CD4-positive, alpha-beta T cell treated with Interferon gamma for 1 hour (primary cell): ENCODE measurements at regions not wholly inside any gene's neighbourhood (a gene's known extent, or its start where the extent isn't known, plus 50 kb on each side); places are given as distances from the start of the nearest gene placed in this dataset.
"Not testable (repeated sequence)": the region's sequence is repeated elsewhere in the genome, so short reads cannot be mapped to it uniquely, and the experiment has no call there.

ENCODE experiments used
- DNase-seq: peaks from one replicate; pipeline ENCODE4 v3.0.0-alpha.2; 2020

GRCh38 chr1:105243411-105243810, 1493.7 kb downstream of the AMY1C start:
- no peak for DNase-seq

DNA sequence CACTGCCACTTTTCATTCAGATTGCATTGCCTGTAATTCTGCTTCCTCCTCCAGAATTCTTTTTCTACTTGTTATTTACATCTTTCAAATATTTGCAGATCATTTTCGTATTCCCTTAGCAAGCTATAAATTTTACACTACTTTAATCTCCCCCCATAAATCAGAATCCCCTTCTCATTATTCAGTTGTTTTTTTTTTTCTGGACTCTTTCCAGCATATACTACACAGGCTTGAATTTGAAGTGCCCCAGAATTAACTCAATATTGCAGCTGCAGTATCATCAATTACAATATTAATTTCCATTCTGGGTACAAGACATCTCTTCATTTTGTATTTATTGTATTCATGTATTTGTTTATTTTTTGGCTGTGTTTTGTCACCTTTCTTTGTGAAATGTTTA, 1494.3 kb downstream of the AMY1C start:
- no peak for DNase-seq

DNA sequence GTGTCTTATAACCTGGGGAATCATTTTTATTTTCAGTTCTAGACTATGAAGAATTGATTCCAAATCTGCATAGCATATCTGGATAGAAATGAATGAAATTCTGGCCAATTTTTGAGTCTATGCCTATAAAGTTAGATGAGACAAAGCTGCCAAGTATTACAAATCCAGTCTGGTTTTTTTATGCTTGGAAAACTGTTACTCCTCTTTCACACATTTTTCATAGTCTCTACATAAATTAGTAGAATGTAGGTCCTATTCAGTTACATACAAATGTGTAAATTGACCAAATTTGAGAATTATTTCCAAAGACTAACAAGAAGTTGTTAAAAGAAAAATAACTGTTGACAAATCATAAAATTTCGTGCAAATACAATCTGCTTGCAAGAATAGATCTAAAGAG, 1505.2 kb downstream of the AMY1C start:
- DNase-seq, result no peak

DNA sequence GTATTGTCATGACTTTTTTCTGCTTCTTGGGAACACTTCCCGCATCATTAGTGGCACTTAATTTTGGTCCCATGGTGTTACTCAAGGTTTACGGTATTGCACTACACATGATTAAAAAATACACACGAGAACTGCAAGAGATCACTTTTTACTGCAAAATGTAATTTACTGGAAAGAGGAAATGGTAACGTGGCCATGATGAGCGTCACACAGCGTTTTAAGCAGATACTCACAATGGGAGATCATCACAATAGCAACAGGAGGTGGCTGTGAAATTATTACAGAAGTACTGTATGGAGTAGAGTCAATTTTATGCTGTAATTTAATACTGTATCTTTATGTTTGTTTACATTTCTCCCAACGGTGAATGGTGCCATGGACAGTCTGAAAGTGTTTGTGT, 1510.3 kb downstream of the AMY1C start:
- DNase-seq, result no peak

DNA sequence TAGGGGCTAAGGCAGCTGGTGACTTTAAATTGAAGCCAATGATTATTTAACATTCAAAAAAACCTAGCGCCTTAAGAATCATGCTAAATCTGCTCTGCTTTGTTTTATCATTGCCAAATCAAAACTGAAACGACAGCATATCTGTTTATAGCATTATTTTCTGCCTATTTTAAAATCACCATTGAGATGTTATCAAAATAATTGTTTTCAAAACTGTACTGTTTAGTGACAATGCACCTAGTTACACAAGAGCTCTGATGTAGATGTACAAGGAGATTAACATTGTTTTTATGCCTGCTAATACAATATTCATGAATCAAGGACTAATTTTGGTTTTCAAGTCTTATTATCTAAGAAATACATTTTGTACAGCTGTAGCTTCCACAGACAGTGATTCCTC, 1521.3 kb downstream of the AMY1C start:
- no peak for DNase-seq

DNA sequence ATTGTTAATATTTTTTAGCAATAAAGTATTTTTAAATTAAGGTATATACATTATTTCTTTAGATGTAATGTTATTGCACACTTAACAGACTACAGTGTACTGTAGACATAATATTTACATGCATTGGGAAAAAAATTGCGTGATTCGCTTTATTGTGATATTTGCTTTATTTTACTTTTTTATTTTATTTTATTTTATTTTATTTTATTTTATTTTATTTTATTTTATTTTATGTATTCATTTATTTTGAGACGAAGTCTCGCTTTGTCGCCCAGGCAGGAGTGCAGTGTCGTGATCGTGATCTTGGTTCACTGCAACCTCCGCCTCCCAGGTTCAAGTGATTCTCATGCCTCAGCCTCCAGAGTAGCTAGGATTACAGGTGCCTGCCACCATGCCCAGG, 1522.7 kb downstream of the AMY1C start:
- DNase-seq, result not testable (repeated sequence)

DNA sequence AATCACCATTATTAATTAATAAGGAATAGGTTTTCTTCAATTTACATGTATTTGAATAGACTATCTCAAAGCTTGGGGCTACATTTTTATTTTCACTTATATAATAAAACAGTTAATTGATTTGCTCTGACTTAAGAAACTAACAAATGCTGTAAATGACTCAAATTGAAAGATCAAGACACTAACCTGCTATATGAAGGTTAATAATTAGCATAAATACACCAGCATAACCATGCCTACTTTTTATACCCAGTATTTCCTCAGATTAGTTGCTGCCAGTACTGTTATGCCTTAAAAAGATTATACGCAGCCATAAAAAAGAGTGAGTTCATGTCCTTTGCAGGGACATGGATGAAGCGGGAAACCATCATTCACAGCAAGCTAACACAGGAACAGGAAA, 1545.1 kb downstream of the AMY1C start:
- DNase-seq, result no peak

DNA sequence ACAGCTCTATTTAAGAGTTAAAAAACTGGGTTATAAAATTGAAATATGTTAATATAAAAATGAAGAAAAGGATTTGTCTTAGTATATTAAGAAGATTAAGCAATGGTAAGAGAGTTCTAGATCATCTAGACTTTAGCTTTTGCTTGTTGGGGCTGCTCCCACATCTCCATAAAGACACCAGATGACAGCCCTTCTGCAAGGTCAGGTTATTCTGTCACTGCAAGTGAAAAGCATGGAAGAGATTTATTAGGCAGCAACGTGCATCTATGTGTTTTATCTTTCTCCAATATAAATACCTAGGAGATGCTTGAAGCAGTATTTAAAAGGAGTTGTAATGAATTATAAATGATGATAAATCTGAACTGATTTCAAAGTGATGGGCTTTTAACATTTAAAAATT, 1560.4 kb downstream of the AMY1C start:
- DNase-seq, result no peak

GRCh38 chr1:105317976-105318375, 1568.3 kb downstream of the AMY1C start:
- no peak for DNase-seq

DNA sequence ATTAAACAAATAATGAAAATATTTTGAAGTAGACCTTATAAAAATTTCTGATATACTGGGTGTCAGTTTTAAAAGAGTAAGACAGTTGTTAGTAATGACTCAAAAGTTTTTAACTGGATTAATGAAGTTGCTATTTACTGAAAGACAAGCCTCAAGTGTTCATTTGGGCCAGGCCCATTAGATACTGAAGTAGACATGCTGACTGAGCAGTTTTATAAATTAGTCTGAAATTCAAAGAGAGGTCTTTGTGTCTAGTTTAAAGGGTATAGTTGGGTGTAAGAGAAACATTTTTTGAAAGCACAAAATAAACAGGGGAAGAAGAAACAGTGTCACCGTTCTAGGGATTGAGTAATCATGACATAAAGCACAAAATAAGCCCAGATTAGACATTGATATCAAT, 1577.2 kb downstream of the AMY1C start:
- no peak for DNase-seq

GRCh38 chr1:105337420-105337819, 1587.7 kb downstream of the AMY1C start:
- DNase-seq, result no peak

DNA sequence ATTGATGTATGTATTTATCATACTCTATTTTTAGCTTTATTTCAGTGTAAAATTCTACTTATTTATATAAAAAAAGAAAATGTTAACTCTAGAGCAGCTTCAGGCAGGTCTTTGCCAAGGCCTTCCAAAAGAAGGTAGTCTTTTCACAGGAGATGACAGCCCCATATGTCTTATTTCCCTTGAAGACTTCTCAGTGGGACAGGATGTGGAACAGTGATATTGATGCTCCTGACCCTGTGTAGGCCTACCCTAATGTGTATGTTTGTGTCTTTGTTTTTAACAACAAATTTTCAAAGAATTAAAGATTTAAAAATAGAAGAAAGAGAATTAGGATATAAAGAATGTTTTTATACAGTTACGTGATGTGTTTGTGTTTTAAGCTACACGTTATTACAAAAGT, 1593.6 kb downstream of the AMY1C start:
- no peak for DNase-seq

- DNase-seq, result no peak
Observed at GRCh38 chr1:105359457-105359856, 1609.8 kb downstream of the AMY1C start.

- no peak for DNase-seq
Observed at GRCh38 chr1:105362438-105362837, 1612.7 kb downstream of the AMY1C start.

GRCh38 chr1:105368446-105368845, 1618.7 kb downstream of the AMY1C start:
- no peak for DNase-seq

- no peak for DNase-seq
Observed at GRCh38 chr1:105373681-105374080, 1624.0 kb downstream of the AMY1C start.

- no peak for DNase-seq
Observed at GRCh38 chr1:105386489-105386888, 1636.8 kb downstream of the AMY1C start.

DNA sequence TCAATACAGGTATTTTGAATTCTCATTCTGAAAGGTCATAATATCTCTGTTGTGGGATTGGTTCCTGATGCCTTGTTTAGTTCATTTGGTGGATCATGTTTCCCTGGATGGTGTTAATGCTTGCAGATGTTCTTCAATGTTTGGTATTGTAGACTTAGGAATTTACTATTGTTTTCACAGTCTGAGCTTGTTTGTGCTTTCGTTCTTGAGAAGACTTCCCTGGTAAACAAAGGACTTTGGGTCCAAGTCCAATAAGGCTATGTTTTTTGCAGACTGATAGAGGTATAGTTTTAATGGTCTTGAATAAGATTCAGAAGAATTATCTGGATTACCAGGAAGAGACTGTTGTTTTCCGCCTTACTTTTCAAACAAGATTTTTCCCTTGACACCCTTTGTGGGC, 1646.3 kb downstream of the AMY1C start:
- no peak for DNase-seq

- DNase-seq, result no peak
Observed at GRCh38 chr1:105398909-105399308, 1649.2 kb downstream of the AMY1C start.

DNA sequence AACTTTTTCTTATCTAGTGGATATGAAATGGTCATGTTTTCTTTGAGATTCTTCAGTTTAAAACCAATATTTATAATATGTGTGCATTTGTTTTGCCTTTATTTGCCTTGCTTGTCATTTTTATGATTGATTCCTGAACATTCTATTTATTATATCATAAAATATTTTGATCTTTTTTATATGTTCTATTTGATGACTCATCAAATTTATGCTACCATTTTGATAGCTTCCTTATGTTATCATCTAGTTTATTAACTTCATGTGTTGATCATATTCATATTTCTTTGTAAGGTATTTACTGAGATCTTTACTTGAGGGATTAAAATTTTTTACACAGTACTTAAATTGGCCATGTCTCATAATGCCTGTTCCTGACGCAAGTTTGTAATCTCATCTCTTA, 1650.0 kb downstream of the AMY1C start:
- DNase-seq, result no peak

- DNase-seq, result no peak
Observed at GRCh38 chr1:105416261-105416660, 1640.2 kb upstream of the PRMT6 start.

GRCh38 chr1:105419030-105419429, 1637.4 kb upstream of the PRMT6 start:
- DNase-seq, result no peak

DNA sequence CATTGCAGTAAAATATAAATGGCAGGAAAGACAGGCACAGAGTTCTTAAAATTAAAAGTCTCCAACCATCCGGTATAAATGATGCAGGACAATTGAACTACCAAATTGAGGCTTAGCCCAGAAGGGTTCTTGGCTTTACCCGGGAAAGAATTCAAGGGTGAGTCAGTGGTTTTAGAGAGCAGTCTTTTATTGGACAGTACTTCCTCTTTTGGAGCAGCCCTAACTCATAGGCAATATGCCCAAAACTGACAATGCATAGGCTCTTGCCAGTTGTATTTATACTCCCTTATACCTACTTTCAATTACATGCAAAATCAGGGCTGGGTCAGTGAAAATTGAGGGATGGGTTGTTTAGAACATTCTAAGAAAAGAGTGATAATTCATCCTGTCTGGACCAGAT, 1628.9 kb upstream of the PRMT6 start:
- no peak for DNase-seq

- no peak for DNase-seq
Observed at GRCh38 chr1:105436589-105437259, 1619.8 kb upstream of the PRMT6 start.

- DNase-seq, result no peak
Observed at GRCh38 chr1:105437847-105438246, 1618.6 kb upstream of the PRMT6 start.

DNA sequence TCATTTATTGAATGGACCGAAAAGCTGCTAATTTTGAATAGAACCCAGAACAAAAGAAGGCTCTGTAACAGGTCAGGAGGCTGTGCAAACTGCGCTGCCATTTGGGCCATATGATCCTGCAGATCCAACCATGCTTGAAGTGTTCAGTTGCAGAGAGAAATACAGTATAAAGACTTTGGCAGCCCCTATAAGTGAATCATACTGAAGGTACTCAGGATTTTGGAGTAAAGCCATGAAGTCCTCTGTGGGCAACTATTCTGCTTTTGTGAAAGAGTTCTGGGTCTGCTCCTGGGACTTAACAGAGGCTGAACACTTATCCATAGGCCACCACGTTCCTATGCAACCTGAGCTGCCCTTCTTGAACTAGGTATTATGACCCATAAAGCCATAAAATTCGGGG, 1613.6 kb upstream of the PRMT6 start:
- no peak for DNase-seq
